WI38 (cell line): ENCODE measurements at regions not wholly inside any gene's neighbourhood (a gene's known extent, or its start where the extent isn't known, plus 50 kb on each side); places are given as distances from the start of the nearest gene placed in this dataset.
"Not testable (repeated sequence)": the region's sequence is repeated elsewhere in the genome, so short reads cannot be mapped to it uniquely, and the experiment has no call there.

Experiments
- H3K4me3 ChIP-seq: 2 replicates; pipeline ENCODE4 v1.5.1; 2011; ENCODE audit warnings: low read depth, mild to moderate bottlenecking, control low read depth, low read length
- TF ChIP-seq, protein P1 (sequence below): IDR thresholded peaks from 2 replicates; pipeline ENCODE4 v1.5.1; 2012; ENCODE audit warnings: low read depth, mild to moderate bottlenecking, control low read depth, low read length

- TF ChIP-seq, protein P1, sequence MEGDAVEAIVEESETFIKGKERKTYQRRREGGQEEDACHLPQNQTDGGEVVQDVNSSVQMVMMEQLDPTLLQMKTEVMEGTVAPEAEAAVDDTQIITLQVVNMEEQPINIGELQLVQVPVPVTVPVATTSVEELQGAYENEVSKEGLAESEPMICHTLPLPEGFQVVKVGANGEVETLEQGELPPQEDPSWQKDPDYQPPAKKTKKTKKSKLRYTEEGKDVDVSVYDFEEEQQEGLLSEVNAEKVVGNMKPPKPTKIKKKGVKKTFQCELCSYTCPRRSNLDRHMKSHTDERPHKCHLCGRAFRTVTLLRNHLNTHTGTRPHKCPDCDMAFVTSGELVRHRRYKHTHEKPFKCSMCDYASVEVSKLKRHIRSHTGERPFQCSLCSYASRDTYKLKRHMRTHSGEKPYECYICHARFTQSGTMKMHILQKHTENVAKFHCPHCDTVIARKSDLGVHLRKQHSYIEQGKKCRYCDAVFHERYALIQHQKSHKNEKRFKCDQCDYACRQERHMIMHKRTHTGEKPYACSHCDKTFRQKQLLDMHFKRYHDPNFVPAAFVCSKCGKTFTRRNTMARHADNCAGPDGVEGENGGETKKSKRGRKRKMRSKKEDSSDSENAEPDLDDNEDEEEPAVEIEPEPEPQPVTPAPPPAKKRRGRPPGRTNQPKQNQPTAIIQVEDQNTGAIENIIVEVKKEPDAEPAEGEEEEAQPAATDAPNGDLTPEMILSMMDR = no peak
- H3K4me3 ChIP-seq = no peak overlapping the region
These were observed 117.6 kb upstream of the OTOS start for GRCh38 chr2:240257940-240258580.

DNA sequence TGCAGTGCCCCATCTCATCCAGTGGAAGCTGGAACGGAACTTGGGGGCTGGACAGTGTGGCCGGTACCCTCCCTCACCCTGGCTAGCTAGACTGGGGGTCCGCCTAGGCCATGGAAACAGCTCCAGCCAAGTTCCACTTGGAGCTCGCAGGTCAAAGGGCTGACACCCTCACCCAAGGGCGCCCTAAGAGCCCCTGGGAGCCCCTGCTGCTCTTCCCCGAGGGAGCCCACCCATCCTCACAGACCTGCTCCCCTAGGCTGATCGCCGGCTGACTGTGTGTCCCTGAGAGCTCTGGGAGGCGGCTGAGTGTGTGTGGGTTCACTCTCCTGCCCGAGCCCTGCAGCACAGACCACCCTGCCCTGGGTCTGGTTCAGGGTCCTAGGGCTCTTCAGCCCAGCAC lies 118.2 kb upstream of the OTOS start:
- TF ChIP-seq, protein P1 = no peak
- no peak overlapping the region for H3K4me3 ChIP-seq

DNA sequence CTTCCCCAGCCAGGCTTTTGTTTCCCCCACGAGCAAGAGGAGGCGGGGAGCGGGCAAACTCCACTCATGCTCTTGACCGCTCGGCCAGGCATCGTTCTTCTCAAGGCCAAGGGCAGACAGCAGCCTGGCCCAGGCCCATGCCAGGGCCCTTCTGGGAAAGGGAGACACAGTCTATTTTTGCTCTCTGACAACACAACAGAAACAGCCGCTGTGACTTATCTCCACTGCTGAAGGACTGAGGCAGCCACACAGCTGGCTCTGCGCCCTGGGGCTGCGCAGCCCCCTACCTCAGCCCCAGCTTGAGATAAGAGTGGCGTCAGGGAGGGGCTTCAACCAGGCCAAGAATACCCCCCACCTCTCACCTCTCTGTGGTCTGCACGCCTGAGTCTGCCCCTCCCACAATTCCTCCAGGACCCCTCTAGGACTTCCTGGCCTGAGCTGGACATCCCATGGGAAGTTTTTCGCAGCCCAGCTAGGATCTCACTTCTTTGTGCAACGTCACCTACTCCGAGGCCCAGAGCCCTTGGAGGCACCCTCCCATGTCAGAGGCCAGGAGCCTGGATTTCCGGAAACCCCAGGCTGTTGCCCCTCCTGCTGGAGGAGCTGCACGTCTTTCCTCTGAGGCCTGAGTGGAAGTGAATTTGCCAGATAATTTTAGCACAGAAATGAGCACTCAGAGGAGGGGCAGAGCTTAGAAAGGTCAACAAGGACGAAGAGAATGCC lies 118.9 kb upstream of the OTOS start:
- no peak overlapping the region for H3K4me3 ChIP-seq
- TF ChIP-seq, protein P1 = no peak

DNA sequence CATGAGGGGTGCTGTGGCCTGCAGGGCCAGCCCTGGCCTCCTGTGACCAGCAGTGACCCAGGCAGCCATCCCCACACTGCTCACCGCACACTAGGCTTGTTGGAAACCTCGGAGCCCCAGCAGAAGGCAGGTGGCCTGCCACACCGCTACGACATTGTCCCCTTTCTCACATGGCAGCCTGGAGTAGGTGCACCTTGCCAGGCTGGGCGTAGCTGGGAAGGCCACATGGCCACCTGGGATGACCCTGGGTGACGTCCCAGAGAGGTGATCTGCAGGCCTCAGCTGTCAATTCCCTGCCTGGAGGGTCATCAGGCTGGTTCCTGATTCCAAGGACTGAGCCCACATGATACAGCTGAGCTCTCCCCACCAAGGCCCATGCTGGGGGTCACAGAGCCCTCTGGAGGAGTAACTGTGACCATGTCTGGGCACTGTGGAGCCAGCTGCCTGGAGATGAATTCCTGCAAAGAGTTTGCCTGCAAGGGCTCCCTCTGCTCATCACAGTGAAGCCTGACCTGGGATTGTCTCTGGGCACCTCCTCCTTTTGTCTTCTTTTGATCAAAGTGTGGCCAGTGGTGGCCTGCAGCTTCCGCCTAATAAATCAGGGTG lies 119.6 kb upstream of the OTOS start:
- TF ChIP-seq, protein P1 = no peak
- H3K4me3 ChIP-seq = no peak overlapping the region

DNA sequence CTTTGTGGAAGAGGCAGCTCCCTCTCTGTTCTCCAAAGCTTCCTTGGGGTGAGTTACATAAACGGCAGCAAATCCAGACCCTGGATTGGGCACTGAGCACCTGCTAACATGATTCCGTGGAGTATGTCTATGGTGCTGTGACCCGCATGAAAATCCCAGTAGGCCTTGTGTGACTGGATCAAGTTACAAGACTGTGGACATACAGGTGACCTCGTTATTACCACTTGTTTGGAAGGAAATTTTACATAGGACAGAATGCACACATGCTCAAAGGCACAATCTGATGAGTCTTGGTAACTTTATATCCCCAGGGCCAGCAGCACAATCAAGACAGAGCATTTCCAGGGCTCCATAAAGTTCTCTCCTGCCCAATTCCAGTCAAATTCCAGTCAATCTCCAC lies 120.2 kb upstream of the OTOS start:
- TF ChIP-seq, protein P1 = no peak
- H3K4me3 ChIP-seq = no peak overlapping the region

- not testable (repeated sequence) for H3K4me3 ChIP-seq
These were observed 122.1 kb upstream of the OTOS start for GRCh38 chr2:240262578-240262977.

DNA sequence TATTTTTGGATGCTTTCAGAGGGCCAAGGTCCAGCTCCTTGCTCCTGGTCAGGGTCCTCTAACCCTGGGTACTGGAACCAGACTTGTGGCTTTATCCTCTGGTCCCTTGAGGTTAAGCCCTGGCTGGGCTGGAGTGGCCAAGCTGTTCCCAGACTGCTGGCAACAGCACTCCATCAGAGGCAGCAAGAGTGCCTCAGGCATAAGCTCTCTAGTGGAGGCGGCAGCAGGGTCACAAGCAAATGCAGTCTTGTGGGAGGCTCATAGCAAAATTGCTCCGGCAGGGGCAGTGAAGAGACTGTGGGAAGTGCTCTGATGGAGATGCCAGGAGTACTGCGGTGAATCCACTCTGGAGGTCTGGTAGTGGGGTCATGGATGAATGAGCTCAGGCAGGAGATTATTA lies 128.9 kb upstream of the OTOS start:
- TF ChIP-seq, protein P1 = no peak
- no peak overlapping the region for H3K4me3 ChIP-seq
